ENCODE measurements at regions not wholly inside any gene's neighbourhood (a gene's known extent, or its start where the extent isn't known, plus 50 kb on each side); places are given as distances from the start of the nearest gene placed in this dataset.

- TF ChIP-seq YY1 (IDR thresholded peaks at IDR 0.05; ENCODE audit: low read depth, low read length) (peak; percentile 65; the same call in 1 of the 2 replicates), CBX8 (IDR thresholded peaks at IDR 0.05; ENCODE audit: borderline replicate concordance, low read depth, low read length) (no peak), ATF3 (IDR thresholded peaks at IDR 0.05; ENCODE audit: insufficient read depth, low read depth, low read length) (no peak), SAP30 (IDR thresholded peaks at IDR 0.05; ENCODE audit: insufficient read depth, insufficient replicate concordance, low read length) (no peak), POLR2AphosphoS5 (IDR thresholded peaks at IDR 0.05; ENCODE audit: low read depth, low read length) (no peak)
Observed at GRCh38 chr14:58972233-58973017, 216.0 kb upstream of the DAAM1 start (continued).
